Loucy (cell line): ENCODE measurements at regions not wholly inside any gene's neighbourhood (a gene's known extent, or its start where the extent isn't known, plus 50 kb on each side); places are given as distances from the start of the nearest gene placed in this dataset.

Source experiments
- H2AFZ ChIP-seq: fragments of 200-600 bp; sonication (generic); 2 replicates; pipeline ENCODE4 v1.6.0; 2016; ENCODE audit warnings: antibody characterized with exemption, mild to moderate bottlenecking, low read length, moderate library complexity
- H3F3A ChIP-seq: fragments of 200-600 bp; 2 replicates; pipeline ENCODE4 v1.6.0; 2016; ENCODE audit warnings: antibody characterized with exemption, low read depth, mild to moderate bottlenecking
- H3K27me3 ChIP-seq: fragments of 200-600 bp; sonication (generic); 2 replicates; pipeline ENCODE4 v1.6.1; 2014; ENCODE audit warnings: low read length, mild to moderate bottlenecking; ENCODE audit not compliant: insufficient read depth, poor library complexity, severe bottlenecking
- H3K36me3 ChIP-seq: fragments of 200-600 bp; sonication (generic); 2 replicates; pipeline ENCODE4 v1.6.1; 2016; ENCODE audit warnings: low read length; ENCODE audit not compliant: insufficient read depth
- H3K4me1 ChIP-seq: fragments of 200-600 bp; sonication (generic); 2 replicates; pipeline ENCODE4 v1.5.1; 2014; ENCODE audit warnings: low read length, mild to moderate bottlenecking; ENCODE audit not compliant: insufficient read depth, poor library complexity, severe bottlenecking
- H3K4me2 ChIP-seq: fragments of 200-600 bp; sonication (generic); 2 replicates; pipeline ENCODE4 v1.6.0; 2014; ENCODE audit warnings: antibody characterized with exemption, low read length, low read depth, mild to moderate bottlenecking; ENCODE audit not compliant: poor library complexity, severe bottlenecking
- H3K4me3 ChIP-seq: fragments of 200-600 bp; sonication (generic); 2 replicates; pipeline ENCODE4 v1.5.1; 2014; ENCODE audit warnings: low read length, mild to moderate bottlenecking, mixed read lengths; ENCODE audit not compliant: poor library complexity, severe bottlenecking
- H3K79me2 ChIP-seq: fragments of 200-600 bp; sonication (generic); 2 replicates; pipeline ENCODE4 v1.6.1; 2014; ENCODE audit warnings: low read length; ENCODE audit not compliant: insufficient read depth
- H3K9ac ChIP-seq: fragments of 200-600 bp; sonication (generic); 2 replicates; pipeline ENCODE4 v1.6.0; 2014; ENCODE audit warnings: mild to moderate bottlenecking, low read depth, low read length, moderate library complexity; ENCODE audit not compliant: poor library complexity, severe bottlenecking
- H3K9me2 ChIP-seq: fragments of 200-600 bp; sonication (generic); replicated peaks from 2 replicates; pipeline ENCODE4 v1.6.1; 2016; ENCODE audit warnings: low read depth, low read length, mixed read lengths
- H3K9me3 ChIP-seq: fragments of 200-600 bp; sonication (generic); 2 replicates; pipeline ENCODE4 v1.6.1; 2014; ENCODE audit warnings: mild to moderate bottlenecking, antibody characterized with exemption, low read length, low read depth; ENCODE audit not compliant: insufficient read depth
- H4K20me1 ChIP-seq: fragments of 200-600 bp; sonication (generic); 2 replicates; pipeline ENCODE4 v1.6.0; 2014; ENCODE audit warnings: antibody characterized with exemption, low read length, mild to moderate bottlenecking; ENCODE audit not compliant: insufficient read depth, poor library complexity, severe bottlenecking
- EZH2phosphoT487 ChIP-seq: fragments of 200-600 bp; IDR thresholded peaks from 2 replicates; pipeline ENCODE4 v1.6.1; 2018; ENCODE audit warnings: antibody characterized with exemption, mild to moderate bottlenecking, moderate library complexity, borderline replicate concordance
- TF ChIP-seq, protein P1 (sequence below): fragments of 200-600 bp; sonication (generic); conservative IDR thresholded peaks from 2 replicates; pipeline ENCODE4 v1.5.1; 2014; ENCODE audit warnings: mild to moderate bottlenecking, antibody characterized with exemption, low read length

DNA sequence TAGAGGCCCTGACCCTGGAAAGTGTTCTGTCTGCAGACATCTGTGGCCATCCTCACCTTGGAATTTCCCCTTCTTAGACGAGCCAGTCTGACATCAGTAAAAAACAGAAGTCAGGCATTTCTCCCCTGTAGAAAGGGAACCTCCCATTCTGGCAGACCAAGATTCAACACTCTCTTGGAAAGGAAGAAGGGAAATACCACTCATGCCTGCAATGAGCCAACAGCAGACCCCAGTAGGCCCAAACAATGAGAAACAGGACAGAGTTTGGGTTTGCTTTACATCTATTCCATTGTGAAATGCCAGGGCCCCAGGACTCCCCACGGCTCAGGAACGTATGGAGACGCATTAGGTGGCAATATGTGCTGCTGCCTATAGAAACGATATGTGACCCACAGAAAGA, 264.0 kb upstream of the NSMCE3 start:
- no peak overlapping the region for H3K9ac ChIP-seq
- no peaks in the 10 kb centered on the region for H3K27me3 ChIP-seq
- no peaks in the 10 kb centered on the region for H3K9me3 ChIP-seq
- H3K4me3 ChIP-seq, result no peak overlapping the region
- no peak overlapping the region for H2AFZ ChIP-seq
- H4K20me1 ChIP-seq, result no peaks in the 10 kb centered on the region
- no peaks in the 10 kb centered on the region for H3K4me1 ChIP-seq
- TF ChIP-seq, protein P1, sequence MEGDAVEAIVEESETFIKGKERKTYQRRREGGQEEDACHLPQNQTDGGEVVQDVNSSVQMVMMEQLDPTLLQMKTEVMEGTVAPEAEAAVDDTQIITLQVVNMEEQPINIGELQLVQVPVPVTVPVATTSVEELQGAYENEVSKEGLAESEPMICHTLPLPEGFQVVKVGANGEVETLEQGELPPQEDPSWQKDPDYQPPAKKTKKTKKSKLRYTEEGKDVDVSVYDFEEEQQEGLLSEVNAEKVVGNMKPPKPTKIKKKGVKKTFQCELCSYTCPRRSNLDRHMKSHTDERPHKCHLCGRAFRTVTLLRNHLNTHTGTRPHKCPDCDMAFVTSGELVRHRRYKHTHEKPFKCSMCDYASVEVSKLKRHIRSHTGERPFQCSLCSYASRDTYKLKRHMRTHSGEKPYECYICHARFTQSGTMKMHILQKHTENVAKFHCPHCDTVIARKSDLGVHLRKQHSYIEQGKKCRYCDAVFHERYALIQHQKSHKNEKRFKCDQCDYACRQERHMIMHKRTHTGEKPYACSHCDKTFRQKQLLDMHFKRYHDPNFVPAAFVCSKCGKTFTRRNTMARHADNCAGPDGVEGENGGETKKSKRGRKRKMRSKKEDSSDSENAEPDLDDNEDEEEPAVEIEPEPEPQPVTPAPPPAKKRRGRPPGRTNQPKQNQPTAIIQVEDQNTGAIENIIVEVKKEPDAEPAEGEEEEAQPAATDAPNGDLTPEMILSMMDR, result no peak
- TF ChIP-seq EZH2phosphoT487, result no peak
- H3K9me2 ChIP-seq, result no peaks in the 10 kb centered on the region
- H3K79me2 ChIP-seq, result no peaks in the 10 kb centered on the region
- no peaks in the 10 kb centered on the region for H3K36me3 ChIP-seq
- H3F3A ChIP-seq, result no peaks in the 10 kb centered on the region
- no peak overlapping the region for H3K4me2 ChIP-seq

DNA sequence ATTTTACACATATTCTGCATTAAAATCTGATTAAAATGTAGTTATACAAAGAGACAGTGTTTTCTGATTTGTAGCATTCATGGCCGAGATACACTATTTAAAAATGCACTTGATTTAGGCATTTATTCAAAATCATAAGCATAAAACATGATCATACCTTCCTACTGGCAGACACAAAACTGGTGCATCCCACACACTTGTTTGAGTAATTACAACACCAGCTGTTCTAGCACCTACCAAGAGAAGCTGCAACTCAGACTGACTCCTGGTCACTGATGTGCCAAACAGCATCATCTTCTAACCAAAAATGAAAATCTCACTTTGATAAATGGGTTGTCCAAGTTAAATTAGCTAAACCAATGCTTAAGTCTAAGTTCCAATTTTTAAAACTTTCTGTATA, 262.7 kb upstream of the NSMCE3 start:
- no peak for TF ChIP-seq EZH2phosphoT487
- TF ChIP-seq, protein P1, result no peak
- Histone ChIP-seq H3K9ac (no peak overlapping the region), H4K20me1 (no peaks in the 10 kb centered on the region), H3K4me1 (no peaks in the 10 kb centered on the region), H3K9me2 (no peaks in the 10 kb centered on the region), H3K79me2 (no peaks in the 10 kb centered on the region), H3K27me3 (no peaks in the 10 kb centered on the region), H3K36me3 (no peaks in the 10 kb centered on the region), H3K9me3 (no peaks in the 10 kb centered on the region), H3K4me2 (no peak overlapping the region), H3K4me3 (no peak overlapping the region), H2AFZ (no peak overlapping the region), H3F3A (no peaks in the 10 kb centered on the region)

DNA sequence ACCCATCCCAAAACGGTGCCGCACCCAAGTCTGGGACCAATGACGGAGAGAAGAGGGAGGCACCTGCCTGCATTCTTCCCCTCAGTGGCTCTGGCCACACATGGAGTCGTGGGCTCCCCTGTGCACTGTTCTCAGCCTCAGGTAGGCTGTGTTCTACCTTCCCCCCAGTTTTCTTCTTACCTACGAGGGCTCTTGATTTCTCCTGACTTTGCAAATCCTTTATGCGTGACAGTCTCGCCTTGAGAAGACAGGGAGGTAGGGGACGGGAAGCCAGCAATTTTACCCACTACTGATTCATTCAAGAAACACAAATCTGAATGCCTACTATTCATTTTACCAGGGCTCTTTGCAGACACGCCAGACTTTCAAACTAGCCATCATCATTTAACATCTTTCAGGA, 261.3 kb upstream of the NSMCE3 start:
- no peaks in the 10 kb centered on the region for H3K79me2 ChIP-seq
- H4K20me1 ChIP-seq, result no peaks in the 10 kb centered on the region
- no peaks in the 10 kb centered on the region for H3K9me3 ChIP-seq
- H3K4me1 ChIP-seq, result peaks cover 5% of the 10 kb centered on the region
- no peak overlapping the region for H3K9ac ChIP-seq
- no peak overlapping the region for H3K4me2 ChIP-seq
- no peaks in the 10 kb centered on the region for H3K36me3 ChIP-seq
- H3K9me2 ChIP-seq, result no peaks in the 10 kb centered on the region
- H3K4me3 ChIP-seq, result no peak overlapping the region
- H3K27me3 ChIP-seq, result no peaks in the 10 kb centered on the region
- TF ChIP-seq, protein P1, result no peak
- no peak for TF ChIP-seq EZH2phosphoT487
- H3F3A ChIP-seq, result no peaks in the 10 kb centered on the region
- H2AFZ ChIP-seq, result no peak overlapping the region
